HK-2 (cell line): ENCODE measurements at regions not wholly inside any gene's neighbourhood (a gene's known extent, or its start where the extent isn't known, plus 50 kb on each side); places are given as distances from the start of the nearest gene placed in this dataset.
"Not testable (repeated sequence)": the region's sequence is repeated elsewhere in the genome, so short reads cannot be mapped to it uniquely, and the experiment has no call there.

Experiments used
- DNase-seq: peaks from one replicate; pipeline ENCODE4 v3.0.0-alpha.2; 2018; ENCODE audit not compliant: unreplicated experiment

GRCh38 chr14:36411951-36412350 lies 91.5 kb upstream of the MBIP start:
- not testable (repeated sequence) for DNase-seq

GRCh38 chr14:36408388-36408787 lies 88.0 kb upstream of the MBIP start:
- DNase-seq = no peak

GRCh38 chr14:36405589-36406274 lies 85.3 kb upstream of the MBIP start:
- DNase-seq = no peak

GRCh38 chr14:36402867-36403266 lies 82.4 kb upstream of the MBIP start:
- DNase-seq = no peak

DNA sequence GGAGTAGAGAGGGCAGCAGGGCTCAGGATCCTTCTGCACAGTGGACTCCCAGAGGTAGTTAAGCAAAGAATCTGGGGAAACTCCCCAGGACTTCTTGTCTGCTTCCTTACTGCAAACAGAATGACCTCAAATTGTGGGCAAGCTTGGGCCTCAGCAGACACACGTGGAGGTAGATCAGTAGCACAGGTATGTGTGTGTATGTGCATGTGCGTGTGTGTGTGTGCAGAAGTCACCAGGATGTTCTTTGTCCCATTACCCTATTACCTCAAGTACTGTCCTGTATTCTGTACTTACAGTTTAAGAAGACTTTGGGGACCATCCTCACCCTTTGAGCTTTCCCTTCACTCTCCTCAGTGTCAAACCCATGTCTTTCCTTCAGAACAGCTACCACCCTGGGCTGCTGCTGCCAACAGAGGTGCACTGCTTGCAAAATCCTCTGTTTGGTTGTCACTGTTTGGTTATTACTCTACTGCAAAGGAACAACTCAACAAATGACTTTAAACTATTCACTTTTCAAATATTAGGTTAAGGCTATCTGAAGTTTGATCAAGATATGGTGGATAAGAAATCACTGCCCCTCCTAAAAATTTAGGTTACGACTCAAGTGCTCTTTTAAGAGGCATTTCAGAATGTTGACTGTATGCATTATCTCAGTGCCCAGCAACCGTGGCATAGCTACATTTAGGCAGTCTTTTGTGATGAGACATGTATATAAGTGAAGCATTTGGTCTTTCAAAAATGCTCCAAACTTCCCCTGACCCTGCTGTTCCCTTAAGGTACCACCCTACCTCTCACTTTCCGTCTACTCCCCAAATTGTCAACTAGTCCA lies 78.2 kb upstream of the MBIP start:
- no peak for DNase-seq

GRCh38 chr14:36397357-36397756 lies 76.9 kb upstream of the MBIP start:
- DNase-seq = no peak

GRCh38 chr14:36396798-36397197 lies 76.4 kb upstream of the MBIP start:
- DNase-seq = no peak

DNA sequence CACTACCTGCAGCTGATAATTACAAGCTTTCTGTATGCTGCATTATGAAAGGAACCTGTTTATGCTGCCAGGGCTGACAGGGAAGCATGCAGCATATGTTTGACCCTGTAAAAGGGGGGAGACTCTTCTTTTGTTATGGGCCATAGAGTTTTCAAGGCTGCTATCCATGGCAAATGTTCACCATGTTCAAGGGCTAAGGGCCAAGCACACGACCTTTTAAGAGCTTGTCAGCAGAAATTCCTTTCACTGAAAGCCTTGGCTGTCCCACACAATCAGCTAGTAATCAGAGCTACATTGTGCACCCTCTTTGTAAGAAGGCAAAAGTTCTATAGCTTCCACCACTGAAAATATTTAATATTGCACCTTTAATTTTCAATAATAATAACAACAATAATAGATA lies 74.2 kb upstream of the MBIP start:
- DNase-seq = no peak

- no peak for DNase-seq
Observed at GRCh38 chr14:36390718-36391117, 70.3 kb upstream of the MBIP start.

DNA sequence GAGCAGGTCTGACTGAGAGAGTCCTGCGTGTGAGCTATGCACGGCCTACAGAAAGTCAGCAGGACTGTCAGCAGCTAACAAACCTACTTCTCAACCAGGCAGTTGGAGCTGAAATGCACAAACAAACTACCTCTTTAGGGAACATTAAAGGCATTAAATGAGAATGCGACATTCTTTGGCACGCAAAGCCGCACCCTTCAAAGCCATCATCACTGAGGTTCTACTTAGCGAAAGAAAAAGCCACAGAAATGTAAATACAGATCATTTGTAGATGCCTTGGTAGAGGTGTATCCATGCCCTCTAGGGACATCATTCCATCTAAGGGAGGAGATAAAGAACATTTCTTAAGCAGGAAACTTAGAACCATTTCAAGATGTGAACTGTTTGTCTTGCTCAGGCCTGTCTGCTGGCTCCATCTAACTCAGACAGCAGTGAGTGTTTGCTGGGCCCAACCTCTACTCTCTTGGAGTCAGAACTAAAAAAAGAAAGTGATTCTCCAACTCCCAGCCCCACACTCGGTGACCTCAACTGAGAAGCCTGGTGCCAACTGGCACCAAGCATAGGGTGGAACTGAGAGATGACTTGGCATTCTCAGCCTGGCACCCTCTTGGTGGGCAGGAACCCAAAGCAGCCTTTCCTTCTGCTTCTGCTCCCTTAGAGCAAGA lies 63.5 kb upstream of the MBIP start:
- DNase-seq = no peak

DNA sequence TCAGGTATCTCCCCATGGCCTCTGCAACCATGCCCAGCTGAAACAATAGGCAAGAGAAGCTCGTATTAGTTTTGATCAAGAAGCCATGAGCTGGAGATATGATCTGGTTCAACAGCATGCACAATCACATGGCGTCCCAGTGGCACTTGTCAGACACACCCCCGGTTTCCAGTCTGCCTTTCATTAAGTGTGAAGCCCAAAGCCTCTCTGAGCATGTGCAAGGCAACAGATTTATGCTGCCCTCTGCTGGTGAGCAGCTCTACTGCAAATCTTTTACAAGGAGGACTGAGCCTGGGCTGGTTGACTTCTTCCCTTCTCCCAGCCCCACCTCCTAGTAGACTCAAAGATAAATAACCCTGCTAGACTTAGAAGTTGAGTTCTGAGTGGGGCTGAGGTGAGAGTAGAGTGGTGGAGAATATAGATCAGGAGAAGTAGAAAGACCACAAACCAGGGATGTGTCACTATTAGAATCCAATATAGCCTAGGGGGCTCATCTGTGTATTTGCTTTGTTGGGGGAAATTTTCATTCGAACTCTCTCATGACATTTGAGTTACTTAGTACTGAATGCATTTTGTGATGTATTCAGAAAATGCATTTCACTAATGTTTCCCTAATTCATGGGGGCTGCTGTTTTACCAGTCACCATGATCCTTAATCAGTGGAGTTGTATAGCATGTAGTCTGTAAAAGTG lies 53.7 kb upstream of the MBIP start:
- peak; percentile 77 for DNase-seq
